ENCODE measurements at regions not wholly inside any gene's neighbourhood (a gene's known extent, or its start where the extent isn't known, plus 50 kb on each side); places are given as distances from the start of the nearest gene placed in this dataset.

GRCh38 chr11:33419924-33420323, 162.7 kb downstream of the HIPK3 start:
- TF ChIP-seq CTCF (IDR thresholded peaks at IDR 0.05; ENCODE audit: low read depth, low read length) = no peak
- no peak for DNase-seq (ENCODE audit: low read depth, low spot score)
- H3K4me3 ChIP-seq (ENCODE audit: low read depth, low read length) = no peak overlapping the region
- in situ Hi-C loops (cut with HindIII; ENCODE audit: low sequenced_read_pairs) = no loop called here

DNA sequence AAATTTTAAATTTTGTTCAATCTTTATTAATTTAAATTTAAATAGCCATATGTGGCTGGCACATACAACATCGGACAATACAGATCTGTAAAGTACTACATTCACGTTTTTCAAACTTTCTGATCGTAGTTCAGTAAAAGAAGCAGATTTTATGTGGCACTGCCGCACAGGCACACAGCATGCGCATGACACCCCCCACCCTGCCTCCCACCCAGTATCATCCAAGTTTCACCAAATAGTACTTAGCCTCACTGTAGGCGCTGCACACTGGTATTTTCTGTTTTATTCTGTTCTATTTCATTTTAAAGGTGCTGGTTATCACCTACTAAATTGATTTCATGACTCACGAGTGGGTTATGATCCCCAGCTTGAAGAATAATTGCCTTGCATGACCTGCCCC, 159.9 kb downstream of the HIPK3 start:
- DNase-seq (ENCODE audit: low read depth, low spot score) = no peak
- in situ Hi-C loops (cut with HindIII; ENCODE audit: low sequenced_read_pairs) = no loop called here
- no peak for TF ChIP-seq CTCF (IDR thresholded peaks at IDR 0.05; ENCODE audit: low read depth, low read length)
- H3K4me3 ChIP-seq (ENCODE audit: low read depth, low read length) = no peak overlapping the region

GRCh38 chr11:33413301-33413700, 156.1 kb downstream of the HIPK3 start:
- H3K4me3 ChIP-seq (ENCODE audit: low read depth, low read length) = no peak overlapping the region
- TF ChIP-seq CTCF (IDR thresholded peaks at IDR 0.05; ENCODE audit: low read depth, low read length) = no peak
- DNase-seq (ENCODE audit: low read depth, low spot score) = no peak
- in situ Hi-C loops (cut with HindIII; ENCODE audit: low sequenced_read_pairs) = no loop called here

DNA sequence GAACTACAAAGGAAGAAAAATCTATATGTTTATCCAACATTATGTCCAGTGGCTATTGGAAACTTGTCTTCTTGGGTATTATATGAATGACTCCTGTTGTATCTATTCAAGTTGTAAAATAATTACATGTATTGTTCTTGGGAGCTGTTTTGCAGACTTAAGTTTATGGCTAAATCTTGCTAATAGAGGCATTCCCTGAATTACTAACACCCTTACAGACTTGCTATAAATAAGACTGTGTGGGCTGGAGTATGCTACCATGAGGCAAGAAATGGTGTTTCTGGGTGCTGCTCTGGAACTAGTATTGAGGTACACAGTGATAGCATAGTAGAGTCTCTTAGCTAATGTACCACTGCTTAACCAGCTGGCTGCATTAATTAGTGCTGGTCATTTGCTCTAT, 155.1 kb downstream of the HIPK3 start:
- DNase-seq (ENCODE audit: low read depth, low spot score) = no peak
- no peak for TF ChIP-seq CTCF (IDR thresholded peaks at IDR 0.05; ENCODE audit: low read depth, low read length)
- H3K4me3 ChIP-seq (ENCODE audit: low read depth, low read length) = no peak overlapping the region
- in situ Hi-C loops (cut with HindIII; ENCODE audit: low sequenced_read_pairs) = no loop called here

GRCh38 chr11:33411751-33412150, 154.6 kb downstream of the HIPK3 start:
- in situ Hi-C loops (cut with HindIII; ENCODE audit: low sequenced_read_pairs) = no loop called here
- DNase-seq (ENCODE audit: low read depth, low spot score) = no peak
- H3K4me3 ChIP-seq (ENCODE audit: low read depth, low read length) = no peak overlapping the region
- no peak for TF ChIP-seq CTCF (IDR thresholded peaks at IDR 0.05; ENCODE audit: low read depth, low read length)

DNA sequence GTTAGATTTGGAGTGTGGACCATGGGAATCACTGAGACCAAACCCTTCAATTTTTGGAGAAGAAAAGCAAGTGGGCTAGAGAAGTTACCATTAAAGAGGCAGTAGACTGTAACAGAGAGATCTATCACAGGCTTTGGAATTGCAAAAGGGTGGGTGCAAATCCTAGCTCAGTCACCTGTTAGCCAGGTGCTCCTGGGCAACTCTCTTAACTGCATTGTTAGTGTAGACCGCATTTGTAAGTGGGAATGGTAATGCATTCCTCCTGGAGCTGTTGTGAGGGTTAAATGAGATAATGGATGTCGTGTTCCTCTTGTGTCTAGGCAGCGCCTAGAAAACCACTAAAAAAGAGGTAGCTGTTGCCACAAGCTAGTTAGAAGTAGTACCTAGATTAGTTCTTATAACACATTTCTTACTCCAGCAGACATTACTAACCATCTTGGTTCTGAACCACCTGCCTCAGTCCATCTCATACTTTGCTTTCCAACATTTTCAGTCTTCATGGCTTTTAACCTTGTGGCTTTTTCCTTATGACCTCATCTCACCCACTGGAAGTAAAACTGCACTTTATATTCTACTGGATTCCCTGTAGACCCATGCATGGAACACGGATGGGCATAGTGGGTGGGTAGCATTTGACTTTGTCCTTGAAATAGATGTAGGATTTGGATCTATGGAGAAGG, 153.0 kb downstream of the HIPK3 start:
- in situ Hi-C loops (cut with HindIII; ENCODE audit: low sequenced_read_pairs) = no loop called here
- H3K4me3 ChIP-seq (ENCODE audit: low read depth, low read length) = no peak overlapping the region
- no peak for DNase-seq (ENCODE audit: low read depth, low spot score)
- no peak for TF ChIP-seq CTCF (IDR thresholded peaks at IDR 0.05; ENCODE audit: low read depth, low read length)
